Stimulated activated CD4-positive, alpha-beta T cell treated with anti-CD3 and anti-CD28 coated beads, Interleukin-12 subunit alpha, Interleukin-12 subunit beta, amount 100 ng/mL, for 24 hours (primary cell): ENCODE measurements at regions not wholly inside any gene's neighbourhood (a gene's known extent, or its start where the extent isn't known, plus 50 kb on each side); places are given as distances from the start of the nearest gene placed in this dataset.

Experiments used
- DNase-seq, 2 experiments: peaks; one replicate each; pipeline ENCODE4 v3.0.0-alpha.2; 2020; ENCODE audit warnings: low read depth in 2 of 2

- no peak for DNase-seq
These were observed 192.8 kb downstream of the LY86 start for GRCh38 chr6:6781172-6781872.

GRCh38 chr6:6781873-6782227 is 193.3 kb downstream of the LY86 start:
- no peak for DNase-seq

GRCh38 chr6:6783721-6784120 is 195.2 kb downstream of the LY86 start:
- no peak for DNase-seq

DNA sequence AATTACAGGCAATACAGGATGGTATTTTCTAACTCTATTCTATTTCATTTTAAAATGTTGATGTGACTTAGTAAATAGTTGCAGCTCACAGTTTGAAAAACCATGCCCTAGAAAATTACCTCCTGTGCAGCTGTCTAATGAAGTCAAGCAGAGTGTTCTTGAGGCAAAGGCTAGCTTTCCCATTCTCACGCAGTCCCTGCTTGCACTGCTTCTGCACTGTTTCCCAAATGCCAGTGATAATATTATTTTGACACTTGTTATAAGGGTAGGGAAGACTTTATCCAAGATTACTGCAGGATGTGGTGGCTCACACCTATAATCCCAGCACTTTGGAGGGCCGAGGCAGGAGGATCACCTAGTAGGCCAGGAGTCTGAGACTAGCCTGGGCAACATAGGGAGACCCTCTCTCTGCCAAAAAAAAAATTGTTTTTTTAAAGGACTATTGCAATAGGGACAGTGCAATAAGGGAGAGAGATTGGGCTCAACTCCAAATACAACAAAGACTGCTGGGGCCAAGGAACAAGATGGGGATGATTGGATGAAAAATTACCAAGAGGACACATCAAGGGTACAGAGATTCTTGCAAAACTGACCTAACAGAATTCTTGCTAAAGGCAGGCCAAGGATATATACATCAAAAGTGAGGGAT is 196.1 kb downstream of the LY86 start:
- no peak for DNase-seq

GRCh38 chr6:6785163-6785521 is 196.6 kb downstream of the LY86 start:
- no peak for DNase-seq

DNA sequence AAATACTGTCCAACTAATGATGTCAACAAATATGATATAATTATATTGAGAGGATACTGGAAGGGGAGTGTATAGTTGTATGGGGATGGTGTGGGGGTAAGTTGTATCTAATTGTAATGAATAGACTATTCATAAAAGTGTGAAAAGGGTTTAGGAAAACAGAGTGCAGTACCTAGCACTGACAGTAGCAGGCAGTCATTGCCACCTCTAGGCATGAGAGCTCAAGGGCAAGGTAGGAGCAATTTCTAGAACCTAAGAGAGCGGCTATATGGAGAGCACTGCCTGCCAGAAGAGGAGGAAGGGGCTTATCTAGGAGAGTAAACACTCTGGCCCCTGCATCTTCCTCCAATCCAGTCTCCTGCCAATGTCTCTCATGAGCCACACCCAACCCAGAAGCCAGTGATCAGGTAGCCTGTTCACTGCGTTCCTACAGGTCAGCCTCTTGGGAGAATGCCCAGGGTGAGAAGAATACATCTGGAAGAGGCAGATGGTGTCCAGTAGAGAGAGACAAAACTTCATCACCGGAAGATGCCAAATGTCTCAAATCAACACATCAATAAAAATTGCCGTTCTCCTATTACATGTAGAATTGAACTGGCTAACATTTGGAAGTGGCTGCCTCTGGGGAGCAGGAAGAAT is 200.0 kb downstream of the LY86 start:
- no peak for DNase-seq

DNA sequence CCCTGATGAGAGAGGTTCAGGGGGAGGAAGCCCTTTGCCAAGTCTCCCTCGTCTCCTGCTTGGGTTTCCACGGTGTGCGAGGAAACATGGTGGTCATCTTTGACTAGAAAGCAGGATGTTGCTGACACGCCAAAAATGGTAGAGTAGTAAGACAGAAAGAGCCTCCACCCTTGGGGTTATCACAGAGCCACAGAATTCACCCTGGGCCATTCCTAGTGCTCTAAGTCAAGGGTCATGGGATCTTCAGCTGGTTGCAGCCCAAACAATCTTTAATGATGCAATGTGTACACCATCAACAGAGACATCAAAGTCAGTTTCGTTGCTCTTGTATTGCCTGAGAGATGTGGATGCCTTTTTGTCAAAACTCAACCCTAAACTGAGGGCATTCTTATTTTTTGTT is 201.9 kb downstream of the LY86 start:
- DNase-seq = no peak

- DNase-seq = no peak
These were observed 202.4 kb downstream of the LY86 start for GRCh38 chr6:6790891-6791290.

DNA sequence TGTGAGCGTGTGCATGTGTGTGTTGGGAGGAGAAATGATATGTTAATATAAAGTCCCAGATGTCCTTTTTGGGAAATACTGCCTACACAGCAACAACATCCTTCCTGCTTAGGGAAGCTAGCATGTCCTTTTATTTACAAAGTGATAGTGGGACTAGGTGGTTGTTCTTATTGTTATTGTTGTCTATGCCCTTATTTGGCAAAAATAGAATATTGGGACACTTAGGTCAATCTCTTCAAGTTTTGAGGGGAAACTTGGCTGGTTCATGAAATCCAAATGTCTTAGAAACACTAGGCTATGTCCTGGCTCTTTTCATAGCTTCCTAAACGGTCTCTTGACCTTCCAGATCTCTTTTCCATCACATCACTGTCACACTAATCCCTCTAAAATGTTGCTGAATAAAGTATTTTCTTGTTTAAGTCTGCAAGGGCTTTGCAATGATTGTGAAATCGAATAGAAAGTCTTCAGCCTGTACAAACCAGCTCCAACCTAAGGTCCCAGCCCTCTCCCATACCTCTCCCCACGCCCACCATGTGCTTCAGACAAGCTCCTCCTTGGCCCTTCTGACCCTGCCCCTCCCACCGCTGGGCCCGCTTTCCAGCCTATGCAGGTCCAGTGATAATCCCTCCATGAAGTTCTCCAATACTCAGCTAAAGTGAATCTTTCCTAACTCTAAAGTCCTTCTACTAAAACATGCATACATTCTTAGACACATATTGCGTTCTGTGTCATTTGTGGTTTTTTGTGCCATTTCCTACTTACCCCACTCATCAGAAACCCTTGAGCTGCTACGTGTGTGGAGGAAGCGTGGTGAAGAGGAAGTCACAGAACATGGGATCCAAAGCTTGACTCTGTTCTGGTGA is 205.1 kb downstream of the LY86 start:
- no peak for DNase-seq

- no peak for DNase-seq
These were observed 206.9 kb downstream of the LY86 start for GRCh38 chr6:6795393-6795792.

GRCh38 chr6:6796818-6797217 is 208.3 kb downstream of the LY86 start:
- DNase-seq = no peak

- DNase-seq = no peak
These were observed 209.9 kb downstream of the LY86 start for GRCh38 chr6:6798448-6798860.

DNA sequence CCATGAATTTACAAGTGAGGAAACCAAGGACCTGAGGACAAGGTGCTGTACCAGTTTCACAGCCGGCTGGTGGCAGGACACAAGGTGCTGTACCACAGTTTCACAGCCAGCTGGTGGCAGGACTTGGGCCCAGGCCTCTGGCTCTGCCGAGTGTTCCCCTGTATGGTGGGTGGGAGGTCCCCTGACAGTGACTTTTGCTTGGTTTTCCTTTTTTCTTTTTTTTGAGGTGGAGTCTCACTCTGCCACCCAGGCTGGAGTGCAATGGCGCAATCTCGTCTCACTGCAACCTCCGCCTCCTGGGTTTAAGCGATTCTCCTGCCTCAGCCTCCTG is 212.4 kb downstream of the LY86 start:
- DNase-seq = no peak

DNA sequence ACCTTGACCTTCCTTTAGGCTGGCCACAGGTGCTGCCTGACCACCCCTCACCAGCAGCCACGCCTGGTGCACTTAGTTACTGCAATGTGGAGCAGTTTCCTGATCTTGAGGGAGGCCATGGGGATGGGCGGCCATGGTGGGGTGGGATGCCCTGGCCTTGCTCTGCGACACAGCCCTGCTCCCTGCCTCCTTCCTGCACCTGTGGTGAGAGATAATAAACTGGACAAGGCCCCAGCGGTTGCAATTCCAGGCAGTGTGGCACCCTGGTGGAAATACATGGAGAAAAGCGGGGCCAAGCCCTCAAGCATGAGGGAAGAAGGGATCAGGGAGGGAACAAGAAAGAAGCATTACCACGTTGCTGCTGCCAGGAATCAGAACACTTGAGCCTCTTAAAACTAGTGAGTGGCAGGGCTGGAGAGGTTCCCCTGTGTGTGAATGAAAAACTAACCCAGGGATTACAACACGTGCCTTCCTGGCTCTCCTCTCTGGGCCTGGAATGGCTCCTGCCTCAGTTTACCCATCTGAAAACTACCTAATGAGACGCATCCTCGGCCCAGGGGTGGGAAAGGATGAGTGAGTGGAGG is 213.2 kb downstream of the LY86 start:
- DNase-seq = no peak

DNA sequence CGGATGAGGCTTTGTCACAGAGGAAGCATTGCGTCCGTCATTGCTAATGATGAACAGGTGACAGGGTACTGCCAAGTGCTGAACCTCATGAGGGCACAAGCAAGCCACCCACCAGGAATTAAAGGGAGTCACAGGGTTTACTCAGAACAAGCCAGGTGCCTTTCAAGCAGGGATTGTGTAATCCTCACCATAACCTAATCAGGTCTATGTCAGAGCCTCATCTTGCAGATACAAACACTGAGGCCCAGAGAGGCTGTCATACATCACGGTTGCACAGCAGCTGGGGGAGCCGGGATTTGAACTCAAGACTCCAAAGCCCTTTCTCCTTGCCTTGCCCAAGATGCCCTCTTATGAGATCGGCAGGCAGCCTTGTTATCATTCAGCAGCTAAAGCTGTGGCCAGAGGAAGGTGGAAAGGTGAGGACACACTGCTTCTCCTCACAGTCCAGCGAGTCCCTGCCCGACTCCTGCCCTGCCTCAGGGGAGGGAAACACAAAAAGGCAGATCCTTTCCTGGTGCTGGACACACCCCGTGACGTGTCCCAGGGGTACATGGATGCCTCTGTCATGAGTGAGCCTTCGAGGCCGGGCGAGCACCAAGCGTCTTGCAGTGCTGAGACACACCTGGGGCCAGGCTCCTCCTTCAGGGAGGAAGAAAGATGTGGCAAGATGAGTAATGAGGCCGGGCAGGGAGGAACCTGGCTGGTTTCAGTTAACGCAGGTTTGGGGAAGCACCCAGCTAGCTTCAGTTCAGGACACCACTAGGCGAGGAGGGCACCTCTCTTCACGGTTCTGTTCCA is 214.9 kb downstream of the LY86 start:
- no peak for DNase-seq

DNA sequence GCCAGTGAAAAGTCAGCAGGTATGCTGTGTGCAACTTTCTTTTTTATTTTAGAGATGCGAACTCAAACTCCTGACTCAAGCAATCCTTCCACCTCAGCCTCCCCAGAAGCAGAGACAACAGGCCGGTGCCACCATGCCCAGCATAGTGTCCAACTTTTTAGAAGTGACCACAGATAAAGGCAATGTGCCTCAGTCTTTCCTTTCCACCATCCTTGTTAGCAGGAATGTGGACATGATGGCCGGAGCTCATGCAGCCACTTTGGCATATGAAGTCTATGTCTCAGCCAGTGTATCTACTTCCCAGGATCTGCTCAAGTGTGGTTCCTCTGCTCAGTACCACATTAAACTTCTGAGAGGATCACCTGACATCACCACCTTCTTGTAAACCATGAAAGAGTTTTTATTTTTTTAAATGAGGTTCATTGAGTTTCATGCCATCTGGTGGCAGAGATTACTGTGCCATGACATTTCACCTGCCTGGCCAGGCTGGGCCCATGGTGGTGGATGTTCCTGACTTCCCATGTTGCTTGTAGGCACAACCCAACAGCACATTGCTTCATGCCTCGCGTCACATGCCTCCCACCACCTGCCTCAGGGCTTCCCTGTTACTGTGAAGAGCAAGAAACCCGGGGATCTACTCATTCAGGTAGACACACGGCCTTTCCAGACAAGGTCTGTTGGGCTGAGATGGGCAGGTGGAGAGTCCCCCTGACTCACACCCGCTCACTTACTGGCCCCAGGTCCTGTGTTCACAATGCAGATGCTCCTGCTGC is 216.5 kb downstream of the LY86 start:
- DNase-seq = no peak

DNA sequence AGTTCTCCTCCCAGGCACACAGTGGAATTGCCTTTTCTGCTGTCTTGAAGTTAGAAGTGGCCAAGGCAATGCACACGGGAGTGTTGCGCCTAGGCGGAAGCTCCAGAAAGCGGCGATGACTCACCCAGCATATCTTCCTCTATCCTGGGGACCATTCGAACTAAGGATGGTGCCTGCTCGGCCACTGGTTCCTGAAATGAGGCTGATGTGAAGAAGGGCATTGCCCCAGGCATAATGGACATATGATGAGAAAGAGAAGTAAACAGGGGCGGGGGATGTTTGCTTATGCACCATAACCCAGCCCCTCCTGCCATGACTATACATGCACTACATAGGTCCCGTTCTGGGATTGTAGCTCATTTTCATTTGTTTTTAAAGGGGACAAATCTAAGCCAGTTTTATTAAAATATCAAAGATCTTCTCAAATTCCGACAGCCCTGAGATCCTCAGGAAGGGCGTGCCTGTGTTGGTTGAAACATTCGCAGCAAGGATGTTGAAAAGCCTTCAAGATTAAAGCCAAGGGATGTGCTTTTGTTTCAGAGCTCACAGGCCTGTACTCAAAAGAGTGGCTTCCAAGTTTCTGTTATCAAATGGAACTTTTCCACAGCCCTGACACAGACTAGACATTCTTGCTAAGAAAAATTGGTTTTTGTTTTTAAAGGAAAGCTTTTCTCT is 218.5 kb downstream of the LY86 start:
- DNase-seq = no peak

- DNase-seq = no peak
These were observed 219.8 kb downstream of the LY86 start for GRCh38 chr6:6808343-6808742.

DNA sequence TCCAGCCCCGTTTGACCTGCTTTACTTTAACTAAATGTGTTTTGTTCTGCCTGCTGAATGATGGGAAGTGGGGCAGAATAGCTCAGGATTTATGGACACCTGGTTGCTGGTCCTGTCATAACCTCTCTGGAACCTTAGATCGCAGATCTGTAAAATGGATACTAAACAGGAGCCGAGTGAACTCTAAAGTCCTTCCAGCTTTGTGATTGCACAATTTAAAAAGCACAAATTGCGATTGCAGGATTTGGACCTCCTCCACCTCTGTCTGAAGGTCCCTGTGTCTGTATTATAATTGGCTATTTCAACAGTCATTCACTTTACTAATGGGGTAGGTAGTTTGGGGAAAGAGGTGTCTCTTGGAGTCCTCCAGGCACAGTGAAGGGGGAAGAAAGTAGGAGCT is 220.4 kb downstream of the LY86 start:
- no peak for DNase-seq

GRCh38 chr6:6810727-6811126 is 222.2 kb downstream of the LY86 start:
- DNase-seq = no peak
